H1 (cell line): ENCODE measurements at regions not wholly inside any gene's neighbourhood (a gene's known extent, or its start where the extent isn't known, plus 50 kb on each side); places are given as distances from the start of the nearest gene placed in this dataset.

Source experiments
- CTCF ChIA-PET: fragments of 300-600 bp; sonication (Branson Sonifier 250); formaldehyde crosslinking; loops from one replicate; lab custom pipeline; 2021; ENCODE audit not compliant: partially characterized antibody; lab: Charles Lee
- POLR2A ChIA-PET: fragments of 300-600 bp; sonication (Branson Sonifier 250); formaldehyde crosslinking; loops from one replicate; lab custom pipeline; 2021; ENCODE audit warnings: inconsistent platforms; ENCODE audit not compliant: partially characterized antibody; lab: Charles Lee
- DNase-seq, 2 experiments: peaks; one replicate each; pipeline versions ENCODE4 v3.0.0 to v3.0.0-alpha.2; 2010 to 2022; ENCODE audit warnings: low spot score in 2 of 2, low read depth in 1 of 2, mixed read lengths in 1 of 2
- FAIRE-seq: peaks from 2 replicates; lab custom pipeline; 2011; peaks lifted over from hg19 to GRCh38; lab: Jason Lieb, UNC
- H2AFZ ChIP-seq: 2 replicates; pipeline ENCODE4 v1.8.1; 2012; ENCODE audit warnings: low read length, inconsistent platforms
- H2AK5ac ChIP-seq: 2 replicates; pipeline ENCODE4 v1.6.1; 2013; ENCODE audit warnings: low read depth, low read length
- H2BK120ac ChIP-seq: replicated peaks from 2 replicates; pipeline ENCODE3; 2013; ENCODE audit warnings: low read depth, low read length, inconsistent platforms
- H2BK12ac ChIP-seq: 2 replicates; pipeline ENCODE4 v1.6.1; 2013; ENCODE audit warnings: low read depth, low read length
- H2BK15ac ChIP-seq: 2 replicates; pipeline ENCODE4 v1.6.1; 2013; ENCODE audit warnings: low read length
- H2BK20ac ChIP-seq: 2 replicates; pipeline ENCODE4 v1.6.1; 2013; ENCODE audit warnings: low read length
- H2BK5ac ChIP-seq: 2 replicates; pipeline ENCODE4 v1.6.1; 2013; ENCODE audit warnings: low read depth, low read length
- H3K14ac ChIP-seq: 2 replicates; pipeline ENCODE4 v1.6.1; 2013; ENCODE audit warnings: inconsistent platforms; ENCODE audit not compliant: insufficient read length
- H3K18ac ChIP-seq: 2 replicates; pipeline ENCODE4 v1.6.1; 2013; ENCODE audit warnings: low read length; ENCODE audit errors: extremely low read depth
- H3K23ac ChIP-seq: 2 replicates; pipeline ENCODE4 v1.6.1; 2013; ENCODE audit warnings: inconsistent platforms; ENCODE audit not compliant: insufficient read length
- H3K23me2 ChIP-seq: 2 replicates; pipeline ENCODE4 v1.6.1; 2013; ENCODE audit warnings: low read depth, low read length
- H3K27ac ChIP-seq: 2 replicates; pipeline ENCODE4 v1.6.1; 2011; ENCODE audit warnings: low read depth, low read length, inconsistent platforms
- H3K27me3 ChIP-seq, 4 experiments: replicated peaks in 1 of 4; 1 replicate in 1 of 4; 2 replicates in 3 of 4; pipeline versions ENCODE4 v1.6.1 to v1.8.1; 2011 to 2013; ENCODE audit warnings: low read length in 3 of 4, mild to moderate bottlenecking in 3 of 4, inconsistent platforms in 2 of 4, mixed read lengths in 2 of 4, moderate library complexity in 1 of 4; ENCODE audit not compliant: control insufficient read depth in 3 of 4, insufficient read depth in 3 of 4; ENCODE audit errors: extremely low read depth in 1 of 4
- H3K36me3 ChIP-seq, 4 experiments: 2 replicates each; pipeline versions ENCODE4 v1.6.1 to v1.8.1; 2011 to 2013; ENCODE audit warnings: mild to moderate bottlenecking in 4 of 4, low read length in 3 of 4, moderate library complexity in 2 of 4, control low read depth in 1 of 4, inconsistent platforms in 1 of 4; ENCODE audit not compliant: insufficient read depth in 4 of 4, control insufficient read depth in 2 of 4
- H3K4ac ChIP-seq: replicated peaks from 2 replicates; pipeline ENCODE3; 2013; ENCODE audit warnings: low read length, low read depth, mixed read lengths, inconsistent platforms; ENCODE audit not compliant: insufficient read length
- H3K4me1 ChIP-seq, 4 experiments: replicated peaks in 1 of 4; 1 replicate in 1 of 4; 2 replicates in 3 of 4; pipeline versions ENCODE4 v1.6.1 to v1.8.1; 2011 to 2013; ENCODE audit warnings: low read length in 3 of 4, inconsistent platforms in 2 of 4, mixed read lengths in 1 of 4; ENCODE audit not compliant: insufficient read depth in 4 of 4, control insufficient read depth in 3 of 4
- H3K4me2 ChIP-seq, 2 experiments: 2 replicates each; pipeline versions ENCODE4 v1.6.1 to v1.8.1; 2011 to 2013; ENCODE audit warnings: low read depth in 2 of 2, low read length in 2 of 2, control low read depth in 1 of 2, inconsistent platforms in 1 of 2, mild to moderate bottlenecking in 1 of 2; ENCODE audit not compliant: insufficient read depth in 1 of 2
- H3K4me3 ChIP-seq, 4 experiments: fragments of 200-600, 300-600 bp in 1 of 4; sonication (generic), shearing (Covaris generic), sonication (Bioruptor Twin) in 1 of 4; 2 replicates each; pipeline versions ENCODE4 v1.5.1 to v1.8.1; 2011 to 2016; ENCODE audit warnings: low read length in 4 of 4, low read depth in 3 of 4, control low read depth in 2 of 4, inconsistent platforms in 2 of 4, mild to moderate bottlenecking in 2 of 4, mixed read lengths in 1 of 4, moderate library complexity in 1 of 4; ENCODE audit not compliant: insufficient read depth in 2 of 4; ENCODE audit errors: extremely low read depth in 1 of 4
- H3K56ac ChIP-seq: replicated peaks from 2 replicates; pipeline ENCODE3; 2013; ENCODE audit warnings: low read depth, mild to moderate bottlenecking, mixed read lengths, low read length, inconsistent platforms; ENCODE audit not compliant: insufficient read length
- H3K79me1 ChIP-seq: 2 replicates; pipeline ENCODE4 v1.6.1; 2013; ENCODE audit warnings: low read depth, low read length, control low read depth
- H3K79me2 ChIP-seq, 2 experiments: 2 replicates each; pipeline versions ENCODE4 v1.6.1 to v1.8.1; 2012 to 2013; ENCODE audit warnings: low read length in 2 of 2, mild to moderate bottlenecking in 2 of 2, inconsistent platforms in 1 of 2; ENCODE audit not compliant: insufficient read depth in 2 of 2, control insufficient read depth in 1 of 2
- H3K9ac ChIP-seq, 4 experiments: replicated peaks in 1 of 4; 1 replicate in 1 of 4; 2 replicates in 3 of 4; pipeline versions ENCODE4 v1.6.1 to v1.8.1; 2011 to 2013; ENCODE audit warnings: low read depth in 3 of 4, low read length in 3 of 4, control low read depth in 2 of 4, mild to moderate bottlenecking in 2 of 4, moderate library complexity in 2 of 4, inconsistent platforms in 1 of 4; ENCODE audit errors: extremely low read depth in 1 of 4
- H3K9me3 ChIP-seq, 2 experiments: 2 replicates each; pipeline versions ENCODE4 v1.6.1 to v1.8.1; 2012 to 2013; ENCODE audit warnings: mild to moderate bottlenecking in 2 of 2, moderate library complexity in 2 of 2, control low read depth in 1 of 2, inconsistent platforms in 1 of 2, low read depth in 1 of 2, low read length in 1 of 2, mixed read lengths in 1 of 2; ENCODE audit not compliant: insufficient read depth in 2 of 2
- H4K20me1 ChIP-seq, 2 experiments: replicated peaks in 1 of 2; 2 replicates each; pipeline versions ENCODE3 to v1.8.1; 2011 to 2013; ENCODE audit warnings: inconsistent platforms in 2 of 2, low read length in 2 of 2, mild to moderate bottlenecking in 1 of 2; ENCODE audit not compliant: insufficient read depth in 2 of 2, control insufficient read depth in 1 of 2
- H4K5ac ChIP-seq: 2 replicates; pipeline ENCODE4 v1.6.1; 2013; ENCODE audit warnings: low read length, low read depth, mixed read lengths, inconsistent platforms; ENCODE audit not compliant: insufficient read length
- H4K8ac ChIP-seq: 2 replicates; pipeline ENCODE4 v1.8.0; 2013; ENCODE audit warnings: mild to moderate bottlenecking, moderate library complexity, low read length, inconsistent platforms; ENCODE audit not compliant: insufficient read depth; ENCODE audit errors: extremely low read depth
- H4K91ac ChIP-seq: replicated peaks from 2 replicates; pipeline ENCODE3; 2013; ENCODE audit warnings: low read length, mixed read lengths, inconsistent platforms; ENCODE audit not compliant: insufficient read length
- BCL11A ChIP-seq, 2 experiments: IDR thresholded peaks; one replicate each; pipeline ENCODE4 v1.6.1; 2011; ENCODE audit warnings: low read depth in 2 of 2, low read length in 2 of 2, mild to moderate bottlenecking in 2 of 2
- CREB1 ChIP-seq: IDR thresholded peaks from 2 replicates; pipeline ENCODE4 v1.6.1; 2012; ENCODE audit warnings: inconsistent platforms
- CTBP2 ChIP-seq: IDR thresholded peaks from 2 replicates; pipeline ENCODE4 v1.7.0; 2011; ENCODE audit warnings: borderline replicate concordance, mild to moderate bottlenecking, moderate library complexity, mixed read lengths, low read length; ENCODE audit not compliant: insufficient read depth, insufficient read length
- JUN ChIP-seq: IDR thresholded peaks from 2 replicates; pipeline ENCODE4 v1.6.1; 2011; ENCODE audit warnings: low read depth, mild to moderate bottlenecking, improper control_type of control experiment, low read length
- SP2 ChIP-seq: IDR thresholded peaks from 2 replicates; pipeline ENCODE4 v1.6.1; 2012; ENCODE audit warnings: mild to moderate bottlenecking, low read length, inconsistent platforms
- WGBS, 2 experiments: shearing (Covaris generic) in 1 of 2; methylation state at CpG; one replicate each; pipeline versions ENCODE4 v1.1.6 to v1.1.7; 2013 to 2015; ENCODE audit warnings: low lambda C conversion rate in 2 of 2, mixed read lengths in 2 of 2, inconsistent platforms in 1 of 2, low coverage in 1 of 2, missing lambda C conversion rate in 1 of 2; ENCODE audit not compliant: insufficient replicate concordance in 2 of 2, insufficient coverage in 1 of 2, insufficient read length in 1 of 2; ENCODE audit errors: extremely low coverage in 1 of 2, missing lambda C conversion rate in 1 of 2; 5-methylcytosine and 5-hydroxymethylcytosine counted together

DNA sequence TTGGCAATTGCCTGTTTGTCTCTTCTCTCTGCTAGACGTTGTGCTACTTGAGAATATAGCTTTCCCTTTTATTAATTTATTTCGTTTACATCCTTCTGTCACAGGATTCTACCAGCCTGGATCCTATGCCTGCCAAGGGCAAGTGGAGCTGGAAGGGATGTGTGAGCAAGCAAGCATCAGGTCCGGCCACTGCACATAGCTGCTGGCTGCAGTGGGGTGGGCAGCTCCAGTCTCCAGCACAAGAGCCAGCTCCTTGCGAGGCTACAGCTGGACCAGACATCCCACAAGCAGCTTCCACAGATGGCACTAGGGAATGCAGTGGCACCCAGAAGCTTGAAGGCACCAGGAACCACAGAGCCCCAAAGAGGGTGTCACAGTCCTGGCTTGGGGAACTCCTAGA is 225.0 kb downstream of the KCNC2 start:
- DNase-seq = no peak
- no peak for TF ChIP-seq CREB1
- TF ChIP-seq CTBP2 = no peak
- no peak for TF ChIP-seq JUN
- TF ChIP-seq SP2 = no peak
- TF ChIP-seq BCL11A (IDR thresholded peaks at IDR 0.05; ENCODE audit: low read depth in 2 of 2, low read length in 2 of 2) = no peak

More for the DNA sequence above, 225.0 kb downstream of the KCNC2 start:
- H2AFZ ChIP-seq = no peak overlapping the region
- no peak overlapping the region for H3K4me2 ChIP-seq
- H4K20me1 ChIP-seq = no peaks in the 10 kb centered on the region
- no peak overlapping the region for H3K9ac ChIP-seq
- H3K79me2 ChIP-seq = no peaks in the 10 kb centered on the region
- WGBS, 2 experiments = 94% methylated on average over 4 of the region's 4 CpGs; no CpG with 5 or more reads in 1 of the 2 experiments
- no peaks in the 10 kb centered on the region for H3K4me1 ChIP-seq
- no peaks in the 10 kb centered on the region for H3K79me1 ChIP-seq
- H3K27me3 ChIP-seq = no peaks in the 10 kb centered on the region
- H2BK12ac ChIP-seq = no peak overlapping the region
- no peak overlapping the region for H3K23ac ChIP-seq
- H2BK20ac ChIP-seq = no peak overlapping the region
- no peak overlapping the region for H2BK5ac ChIP-seq
- H4K91ac ChIP-seq = no peak overlapping the region
- no peaks in the 10 kb centered on the region for H3K36me3 ChIP-seq
- no peak overlapping the region for H2AK5ac ChIP-seq
- FAIRE-seq = no peak
- no peaks in the 10 kb centered on the region for H3K9me3 ChIP-seq
- ChIA-PET POLR2A (no interaction called here), CTCF (interaction anchor here (1.1 kb wide), 1 partner anchor 182 kb away, joined by 3 read pairs; no protein-coding TSS in a partner anchor)
- no peak overlapping the region for H4K8ac ChIP-seq
- no peak overlapping the region for H3K14ac ChIP-seq
- no peak overlapping the region for H2BK15ac ChIP-seq
- no peak overlapping the region for H3K4me3 ChIP-seq
- no peak overlapping the region for H2BK120ac ChIP-seq
- no peak overlapping the region for H3K4ac ChIP-seq
- H3K56ac ChIP-seq = no peak overlapping the region
- H3K23me2 ChIP-seq = no peaks in the 10 kb centered on the region
- no peak overlapping the region for H4K5ac ChIP-seq
- no peak overlapping the region for H3K18ac ChIP-seq
- H3K27ac ChIP-seq = no peak overlapping the region
